ENCODE measurements at regions not wholly inside any gene's neighbourhood (a gene's known extent, or its start where the extent isn't known, plus 50 kb on each side); places are given as distances from the start of the nearest gene placed in this dataset.

- DNase-seq = no peak
- H3K36me3 ChIP-seq (ENCODE audit: control insufficient read depth in 4 of 4, insufficient read depth in 4 of 4, low read length in 4 of 4) = no peaks in the 10 kb centered on the region
- no peak overlapping the region for H3K4me3 ChIP-seq
- H3K27me3 ChIP-seq (ENCODE audit: control insufficient read depth in 3 of 3, insufficient read depth in 3 of 3, low read length in 2 of 3) = no peaks in the 10 kb centered on the region
- 87% methylated on average over 3 of the region's 3 CpGs for WGBS, 2 donors
- no peak for TF ChIP-seq CTCF (IDR thresholded peaks at IDR 0.05; ENCODE audit: control extremely low read depth, extremely low read depth)
- H3K4me1 ChIP-seq (ENCODE audit: control insufficient read depth in 5 of 5, insufficient read depth in 5 of 5, low read length in 5 of 5) = no peaks in the 10 kb centered on the region
- H3K9me3 ChIP-seq (ENCODE audit: control insufficient read depth in 4 of 4, insufficient read depth in 3 of 4, low read length in 3 of 4) = peaks cover 0 to 4% (median 3%) of the 10 kb centered on the region in 4 donors
- no peak overlapping the region for H3K9ac ChIP-seq (ENCODE audit: insufficient read depth in 1 of 2, low read length in 2 of 2)
- H3K27ac ChIP-seq (ENCODE audit: low read depth in 1 of 2, low read length in 1 of 2) = no peak overlapping the region
- no peak for ATAC-seq (ENCODE audit: insufficient read depth, low FRiP score)
Observed at GRCh38 chr6:103875221-103875620, 984.5 kb downstream of the HACE1 start.

- peaks cover 0 to 3% (median 3%) of the 10 kb centered on the region in 4 donors for H3K9me3 ChIP-seq (ENCODE audit: control insufficient read depth in 4 of 4, insufficient read depth in 3 of 4, low read length in 3 of 4)
- no peaks in the 10 kb centered on the region for H3K4me1 ChIP-seq (ENCODE audit: control insufficient read depth in 5 of 5, insufficient read depth in 5 of 5, low read length in 5 of 5)
- no peak for TF ChIP-seq CTCF (IDR thresholded peaks at IDR 0.05; ENCODE audit: control extremely low read depth, extremely low read depth)
- no peaks in the 10 kb centered on the region for H3K27me3 ChIP-seq (ENCODE audit: control insufficient read depth in 3 of 3, insufficient read depth in 3 of 3, low read length in 2 of 3)
- H3K27ac ChIP-seq (ENCODE audit: low read depth in 1 of 2, low read length in 1 of 2) = no peak overlapping the region
- H3K9ac ChIP-seq (ENCODE audit: insufficient read depth in 1 of 2, low read length in 2 of 2) = no peak overlapping the region
- 68 to 74% methylated on average over 3 of the region's 3 CpGs for WGBS, 2 donors
- no peak for ATAC-seq (ENCODE audit: insufficient read depth, low FRiP score)
- no peak for DNase-seq
- H3K36me3 ChIP-seq (ENCODE audit: control insufficient read depth in 4 of 4, insufficient read depth in 4 of 4, low read length in 4 of 4) = no peaks in the 10 kb centered on the region
- no peak overlapping the region for H3K4me3 ChIP-seq
Observed at GRCh38 chr6:103874575-103874974, 985.1 kb downstream of the HACE1 start.

GRCh38 chr6:103872678-103873077 is 987.0 kb downstream of the HACE1 start:
- Histone ChIP-seq H3K27me3 (ENCODE audit: control insufficient read depth in 3 of 3, insufficient read depth in 3 of 3, low read length in 2 of 3) (no peaks in the 10 kb centered on the region), H3K9me3 (ENCODE audit: control insufficient read depth in 4 of 4, insufficient read depth in 3 of 4, low read length in 3 of 4) (peaks cover 0 to 2% (median 0%) of the 10 kb centered on the region in 4 donors), H3K36me3 (ENCODE audit: control insufficient read depth in 4 of 4, insufficient read depth in 4 of 4, low read length in 4 of 4) (no peaks in the 10 kb centered on the region), H3K27ac (ENCODE audit: low read depth in 1 of 2, low read length in 1 of 2) (no peak overlapping the region), H3K4me3 (no peak overlapping the region), H3K9ac (ENCODE audit: insufficient read depth in 1 of 2, low read length in 2 of 2) (no peak overlapping the region), H3K4me1 (ENCODE audit: control insufficient read depth in 5 of 5, insufficient read depth in 5 of 5, low read length in 5 of 5) (no peaks in the 10 kb centered on the region)
- no peak for TF ChIP-seq CTCF (IDR thresholded peaks at IDR 0.05; ENCODE audit: control extremely low read depth, extremely low read depth)
- ATAC-seq (ENCODE audit: insufficient read depth, low FRiP score) (no peak), DNase-seq (peak in 1 of 3 donors; percentile 7)

DNA sequence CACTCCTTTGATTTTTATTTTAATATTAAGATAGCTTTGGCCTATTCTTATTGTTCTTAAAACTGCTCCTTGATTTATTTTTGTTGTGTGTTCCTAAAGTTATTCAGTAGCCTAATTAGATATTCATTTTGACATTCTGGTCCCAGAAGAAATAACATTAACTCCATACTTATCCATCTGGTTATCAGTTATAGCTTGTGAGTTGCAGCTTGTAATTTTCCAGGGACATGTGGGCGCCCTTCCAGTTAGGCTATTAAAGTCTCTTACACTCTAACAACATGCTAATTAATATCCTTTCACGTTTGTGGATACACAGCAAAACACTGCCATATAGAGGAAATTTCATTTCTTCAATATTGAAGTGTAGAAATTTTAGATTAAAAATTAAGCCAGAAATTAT is 987.5 kb downstream of the HACE1 start:
- WGBS, 2 donors = 51 to 55% methylated on average over 2 of the region's 2 CpGs
- Histone ChIP-seq H3K4me1 (ENCODE audit: control insufficient read depth in 5 of 5, insufficient read depth in 5 of 5, low read length in 5 of 5) (no peaks in the 10 kb centered on the region), H3K9ac (ENCODE audit: insufficient read depth in 1 of 2, low read length in 2 of 2) (no peak overlapping the region), H3K4me3 (no peak overlapping the region), H3K36me3 (ENCODE audit: control insufficient read depth in 4 of 4, insufficient read depth in 4 of 4, low read length in 4 of 4) (no peaks in the 10 kb centered on the region), H3K27ac (ENCODE audit: low read depth in 1 of 2, low read length in 1 of 2) (no peak overlapping the region), H3K9me3 (ENCODE audit: control insufficient read depth in 4 of 4, insufficient read depth in 3 of 4, low read length in 3 of 4) (no peaks in the 10 kb centered on the region), H3K27me3 (ENCODE audit: control insufficient read depth in 3 of 3, insufficient read depth in 3 of 3, low read length in 2 of 3) (no peaks in the 10 kb centered on the region)
- ATAC-seq (ENCODE audit: insufficient read depth, low FRiP score) (no peak), DNase-seq (no peak)
- TF ChIP-seq CTCF (IDR thresholded peaks at IDR 0.05; ENCODE audit: control extremely low read depth, extremely low read depth) = no peak
